ENCODE measurements at regions not wholly inside any gene's neighbourhood (a gene's known extent, or its start where the extent isn't known, plus 50 kb on each side); places are given as distances from the start of the nearest gene placed in this dataset.
"Not testable (repeated sequence)": the region's sequence is repeated elsewhere in the genome, so short reads cannot be mapped to it uniquely, and the experiment has no call there.

DNA sequence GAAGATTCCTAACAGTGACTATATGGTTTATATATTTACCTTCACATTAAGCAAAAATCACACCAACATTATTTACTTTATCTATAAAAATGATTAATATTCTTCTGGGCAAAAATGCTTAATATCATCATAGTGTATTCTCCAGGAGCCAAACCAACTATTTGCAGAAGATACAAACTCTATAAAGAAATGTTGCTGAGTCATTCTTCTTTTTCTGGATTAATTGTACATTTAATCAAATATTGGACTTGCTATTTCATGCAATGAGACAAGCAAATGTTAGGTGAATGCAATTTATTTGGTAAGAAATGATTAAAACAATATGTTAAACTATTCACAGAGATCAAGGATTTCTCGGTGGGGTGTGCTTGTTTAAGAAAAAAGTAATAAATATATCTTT, 1075.8 kb downstream of the PCDH9 start:
- no peak overlapping the region for H3K9ac ChIP-seq (ENCODE audit: low read length)

GRCh38 chr13:66152596-66152995, 1077.5 kb downstream of the PCDH9 start:
- no peak overlapping the region for H3K4me3 ChIP-seq (ENCODE audit: low read length)
- no peaks in the 10 kb centered on the region for H3K9me3 ChIP-seq (ENCODE audit: control insufficient read depth, low read depth, low read length)
- H3K27me3 ChIP-seq (ENCODE audit: control insufficient read depth, insufficient read depth, low read length), result no peaks in the 10 kb centered on the region
- H3K36me3 ChIP-seq (ENCODE audit: control insufficient read depth, low read depth, low read length), result no peaks in the 10 kb centered on the region
- no peaks in the 10 kb centered on the region for H3K4me1 ChIP-seq (ENCODE audit: control insufficient read depth, low read depth, low read length)
- H3K27ac ChIP-seq (ENCODE audit: low read length), result no peak overlapping the region
- H3K9ac ChIP-seq (ENCODE audit: low read length), result no peak overlapping the region

More for the DNA sequence above, 1075.8 kb downstream of the PCDH9 start:
- Histone ChIP-seq H3K27ac (ENCODE audit: low read length) (no peak overlapping the region), H3K4me1 (ENCODE audit: control insufficient read depth, low read depth, low read length) (no peaks in the 10 kb centered on the region), H3K4me3 (ENCODE audit: low read length) (no peak overlapping the region), H3K27me3 (ENCODE audit: control insufficient read depth, insufficient read depth, low read length) (no peaks in the 10 kb centered on the region), H3K36me3 (ENCODE audit: control insufficient read depth, low read depth, low read length) (no peaks in the 10 kb centered on the region), H3K9me3 (ENCODE audit: control insufficient read depth, low read depth, low read length) (no peaks in the 10 kb centered on the region)

GRCh38 chr13:66144357-66144756, 1085.8 kb downstream of the PCDH9 start:
- H3K27ac ChIP-seq (ENCODE audit: low read length); H3K4me1 ChIP-seq (ENCODE audit: control insufficient read depth, low read depth, low read length); H3K4me3 ChIP-seq (ENCODE audit: low read length); H3K27me3 ChIP-seq (ENCODE audit: control insufficient read depth, insufficient read depth, low read length); H3K9ac ChIP-seq (ENCODE audit: low read length); H3K36me3 ChIP-seq (ENCODE audit: control insufficient read depth, low read depth, low read length); H3K9me3 ChIP-seq (ENCODE audit: control insufficient read depth, low read depth, low read length): not testable (repeated sequence)

DNA sequence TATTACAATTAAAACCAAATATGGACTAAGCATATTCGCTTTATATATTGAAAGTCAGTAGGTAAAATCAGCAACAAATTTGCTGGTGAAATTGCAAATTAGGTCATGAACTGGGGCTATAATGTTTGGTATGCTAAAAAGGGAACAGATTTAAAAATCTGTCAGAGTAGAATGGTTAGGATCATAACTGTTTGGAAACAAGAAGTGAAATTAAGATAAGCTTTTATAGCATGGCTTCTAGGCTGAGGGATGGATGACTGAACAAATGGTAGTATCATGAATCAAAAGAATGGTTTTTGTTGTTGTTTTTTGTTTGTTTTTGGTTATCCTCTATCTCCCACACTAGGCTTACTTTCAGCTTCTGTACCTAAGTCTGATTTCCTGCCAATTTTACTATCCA, 1090.4 kb downstream of the PCDH9 start:
- Histone ChIP-seq H3K4me3 (ENCODE audit: low read length) (no peak overlapping the region), H3K27me3 (ENCODE audit: control insufficient read depth, insufficient read depth, low read length) (no peaks in the 10 kb centered on the region), H3K36me3 (ENCODE audit: control insufficient read depth, low read depth, low read length) (no peaks in the 10 kb centered on the region), H3K4me1 (ENCODE audit: control insufficient read depth, low read depth, low read length) (no peaks in the 10 kb centered on the region), H3K27ac (ENCODE audit: low read length) (no peak overlapping the region), H3K9ac (ENCODE audit: low read length) (no peak overlapping the region), H3K9me3 (ENCODE audit: control insufficient read depth, low read depth, low read length) (no peaks in the 10 kb centered on the region)

DNA sequence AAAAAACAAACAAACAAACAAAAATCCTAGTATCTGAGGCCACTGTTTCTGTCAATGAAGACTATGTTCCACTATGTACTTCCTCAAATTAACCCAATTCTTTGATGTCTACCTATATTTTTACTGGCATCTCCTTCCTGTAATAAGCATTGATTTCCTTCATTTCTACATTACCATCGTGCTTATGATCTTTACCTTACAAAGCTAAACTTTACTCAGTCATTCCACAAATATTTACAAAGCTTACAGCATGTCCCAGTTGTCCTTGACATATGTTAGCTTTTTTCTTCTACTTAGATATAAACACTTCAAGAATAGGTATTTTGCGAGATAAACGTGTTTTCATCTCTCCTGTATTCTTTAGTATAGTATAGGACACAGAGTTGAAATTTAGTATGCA, 1090.9 kb downstream of the PCDH9 start:
- Histone ChIP-seq H3K36me3 (ENCODE audit: control insufficient read depth, low read depth, low read length) (no peaks in the 10 kb centered on the region), H3K9ac (ENCODE audit: low read length) (no peak overlapping the region), H3K4me1 (ENCODE audit: control insufficient read depth, low read depth, low read length) (no peaks in the 10 kb centered on the region), H3K27me3 (ENCODE audit: control insufficient read depth, insufficient read depth, low read length) (no peaks in the 10 kb centered on the region), H3K4me3 (ENCODE audit: low read length) (no peak overlapping the region), H3K9me3 (ENCODE audit: control insufficient read depth, low read depth, low read length) (no peaks in the 10 kb centered on the region), H3K27ac (ENCODE audit: low read length) (no peak overlapping the region)

GRCh38 chr13:66138172-66138811, 1091.8 kb downstream of the PCDH9 start:
- Histone ChIP-seq H3K4me3 (ENCODE audit: low read length) (no peak overlapping the region), H3K9ac (ENCODE audit: low read length) (no peak overlapping the region), H3K27me3 (ENCODE audit: control insufficient read depth, insufficient read depth, low read length) (no peaks in the 10 kb centered on the region), H3K27ac (ENCODE audit: low read length) (no peak overlapping the region), H3K4me1 (ENCODE audit: control insufficient read depth, low read depth, low read length) (no peaks in the 10 kb centered on the region), H3K9me3 (ENCODE audit: control insufficient read depth, low read depth, low read length) (no peaks in the 10 kb centered on the region), H3K36me3 (ENCODE audit: control insufficient read depth, low read depth, low read length) (no peaks in the 10 kb centered on the region)

GRCh38 chr13:66137384-66137783, 1092.8 kb downstream of the PCDH9 start:
- no peaks in the 10 kb centered on the region for H3K9me3 ChIP-seq (ENCODE audit: control insufficient read depth, low read depth, low read length)
- no peaks in the 10 kb centered on the region for H3K4me1 ChIP-seq (ENCODE audit: control insufficient read depth, low read depth, low read length)
- H3K4me3 ChIP-seq (ENCODE audit: low read length), result no peak overlapping the region
- no peaks in the 10 kb centered on the region for H3K27me3 ChIP-seq (ENCODE audit: control insufficient read depth, insufficient read depth, low read length)
- no peak overlapping the region for H3K9ac ChIP-seq (ENCODE audit: low read length)
- no peaks in the 10 kb centered on the region for H3K36me3 ChIP-seq (ENCODE audit: control insufficient read depth, low read depth, low read length)
- H3K27ac ChIP-seq (ENCODE audit: low read length), result no peak overlapping the region

GRCh38 chr13:66128692-66129269, 1101.4 kb downstream of the PCDH9 start:
- Histone ChIP-seq H3K9me3 (ENCODE audit: control insufficient read depth, low read depth, low read length) (no peaks in the 10 kb centered on the region), H3K27ac (ENCODE audit: low read length) (no peak overlapping the region), H3K36me3 (ENCODE audit: control insufficient read depth, low read depth, low read length) (no peaks in the 10 kb centered on the region), H3K9ac (ENCODE audit: low read length) (no peak overlapping the region), H3K4me3 (ENCODE audit: low read length) (no peak overlapping the region), H3K27me3 (ENCODE audit: control insufficient read depth, insufficient read depth, low read length) (no peaks in the 10 kb centered on the region), H3K4me1 (ENCODE audit: control insufficient read depth, low read depth, low read length) (no peaks in the 10 kb centered on the region)

DNA sequence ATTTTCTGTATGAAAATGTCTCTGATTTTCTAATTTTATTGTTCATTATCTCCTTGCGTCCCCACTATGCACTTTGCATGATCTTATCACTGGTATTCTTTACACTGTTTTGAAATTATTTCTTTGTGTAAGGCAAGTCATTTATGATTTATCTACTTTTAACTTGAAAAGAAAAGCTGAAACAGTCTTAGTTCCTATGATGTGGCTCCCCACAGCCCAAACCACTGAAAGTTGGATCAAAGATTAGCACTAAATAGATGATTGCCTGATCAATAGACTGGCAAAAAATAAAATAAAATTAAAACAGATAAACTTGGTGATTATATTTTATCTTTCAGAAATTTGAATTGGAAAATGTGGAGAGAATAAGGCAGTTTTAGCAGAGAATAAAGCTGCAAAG, 1101.9 kb downstream of the PCDH9 start:
- Histone ChIP-seq H3K27me3 (ENCODE audit: control insufficient read depth, insufficient read depth, low read length) (no peaks in the 10 kb centered on the region), H3K4me1 (ENCODE audit: control insufficient read depth, low read depth, low read length) (no peaks in the 10 kb centered on the region), H3K9me3 (ENCODE audit: control insufficient read depth, low read depth, low read length) (no peaks in the 10 kb centered on the region), H3K4me3 (ENCODE audit: low read length) (no peak overlapping the region), H3K9ac (ENCODE audit: low read length) (no peak overlapping the region), H3K27ac (ENCODE audit: low read length) (no peak overlapping the region), H3K36me3 (ENCODE audit: control insufficient read depth, low read depth, low read length) (no peaks in the 10 kb centered on the region)

DNA sequence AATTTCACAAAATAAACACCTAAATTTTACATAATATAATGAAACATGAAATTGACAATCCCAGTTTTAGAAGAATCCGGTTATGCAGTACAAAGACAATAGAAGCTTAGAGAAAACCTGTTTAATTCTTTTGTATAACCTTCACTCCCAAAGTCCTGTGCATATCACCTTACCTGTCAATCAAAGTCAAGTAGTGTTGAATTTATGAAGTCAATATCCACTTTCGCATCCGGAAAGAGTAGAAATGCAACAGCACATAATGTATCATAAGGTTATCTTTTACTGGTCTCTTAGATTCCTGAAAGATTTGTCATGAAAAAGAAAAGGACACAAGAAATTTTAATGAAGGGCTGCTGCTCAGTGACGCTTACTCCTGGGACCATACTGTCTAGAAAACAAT, 1112.6 kb downstream of the PCDH9 start:
- no peaks in the 10 kb centered on the region for H3K27me3 ChIP-seq (ENCODE audit: control insufficient read depth, insufficient read depth, low read length)
- no peak overlapping the region for H3K9ac ChIP-seq (ENCODE audit: low read length)
- H3K9me3 ChIP-seq (ENCODE audit: control insufficient read depth, low read depth, low read length), result no peaks in the 10 kb centered on the region
- no peak overlapping the region for H3K27ac ChIP-seq (ENCODE audit: low read length)
- no peak overlapping the region for H3K4me3 ChIP-seq (ENCODE audit: low read length)
- no peaks in the 10 kb centered on the region for H3K4me1 ChIP-seq (ENCODE audit: control insufficient read depth, low read depth, low read length)
- no peaks in the 10 kb centered on the region for H3K36me3 ChIP-seq (ENCODE audit: control insufficient read depth, low read depth, low read length)

- Histone ChIP-seq H3K9me3 (ENCODE audit: control insufficient read depth, low read depth, low read length) (no peaks in the 10 kb centered on the region), H3K27me3 (ENCODE audit: control insufficient read depth, insufficient read depth, low read length) (no peaks in the 10 kb centered on the region), H3K36me3 (ENCODE audit: control insufficient read depth, low read depth, low read length) (no peaks in the 10 kb centered on the region), H3K4me1 (ENCODE audit: control insufficient read depth, low read depth, low read length) (no peaks in the 10 kb centered on the region), H3K27ac (ENCODE audit: low read length) (no peak overlapping the region), H3K9ac (ENCODE audit: low read length) (no peak overlapping the region), H3K4me3 (ENCODE audit: low read length) (no peak overlapping the region)
Observed at GRCh38 chr13:66113882-66114526, 1116.1 kb downstream of the PCDH9 start.

DNA sequence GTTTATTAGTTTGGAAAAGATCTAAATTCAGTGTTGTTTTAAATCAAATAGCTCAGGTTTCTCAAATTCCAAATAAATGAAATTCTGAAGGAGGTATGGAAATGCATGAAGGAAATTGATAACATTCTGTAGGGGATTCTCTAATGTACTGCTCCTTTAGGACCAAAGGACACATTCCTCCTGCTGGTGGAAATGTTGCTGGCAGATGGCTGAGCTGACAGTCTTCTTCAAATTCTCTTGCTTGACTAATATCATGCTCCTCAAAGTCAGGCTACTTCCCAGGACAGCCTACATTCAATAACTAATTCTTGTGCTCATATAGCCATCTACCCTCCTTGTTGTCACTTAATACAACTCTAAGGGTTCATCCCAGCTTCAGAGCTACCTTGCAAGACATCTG, 1118.5 kb downstream of the PCDH9 start:
- Histone ChIP-seq H3K4me3 (ENCODE audit: low read length) (no peak overlapping the region), H3K9me3 (ENCODE audit: control insufficient read depth, low read depth, low read length) (no peaks in the 10 kb centered on the region), H3K27me3 (ENCODE audit: control insufficient read depth, insufficient read depth, low read length) (no peaks in the 10 kb centered on the region), H3K36me3 (ENCODE audit: control insufficient read depth, low read depth, low read length) (no peaks in the 10 kb centered on the region), H3K4me1 (ENCODE audit: control insufficient read depth, low read depth, low read length) (no peaks in the 10 kb centered on the region), H3K27ac (ENCODE audit: low read length) (no peak overlapping the region), H3K9ac (ENCODE audit: low read length) (no peak overlapping the region)
